RWPE1 (cell line): ENCODE measurements at regions not wholly inside any gene's neighbourhood (a gene's known extent, or its start where the extent isn't known, plus 50 kb on each side); places are given as distances from the start of the nearest gene placed in this dataset.

ENCODE experiments used
- CTCF ChIA-PET: fragments of 350-600 bp; sonication (Branson Sonifier 250); formaldehyde crosslinking; extraction: SDS; loops from one replicate; lab custom pipeline; 2021; lab: Yijun Ruan, JAX
- POLR2A ChIA-PET: fragments of 400-600 bp; formaldehyde crosslinking; extraction: SDS; loops from one replicate; lab custom pipeline; 2020; ENCODE audit warnings: antibody characterized with exemption; ENCODE audit not compliant: low non-redundant PET; lab: Yijun Ruan, JAX
- DNase-seq: peaks from one replicate; pipeline ENCODE4 v3.0.0; 2012; ENCODE audit warnings: low spot score
- H3K27ac ChIP-seq: fragments of 450-650 bp; 2 replicates; pipeline ENCODE4 v1.5.1; 2017
- TF ChIP-seq, protein P1 (sequence below): fragments of 450-650 bp; conservative IDR thresholded peaks from 2 replicates; pipeline ENCODE4 v1.5.1; 2017; ENCODE audit warnings: low read depth, mild to moderate bottlenecking

- POLR2A ChIA-PET: interaction anchor here (0.6 kb wide), 1 partner anchor 23 kb away, joined by 3 read pairs; no protein-coding TSS in a partner anchor
- CTCF ChIA-PET: interaction anchor here (0.5 kb wide), 1 partner anchor 82 kb away, joined by 3 read pairs; no protein-coding TSS in a partner anchor
These were observed 154.2 kb upstream of the SMAD3 start for GRCh38 chr15:66911131-66911700.

GRCh38 chr15:66912001-66912400, 153.4 kb upstream of the SMAD3 start:
- no peak overlapping the region for H3K27ac ChIP-seq
- no peak for DNase-seq
- TF ChIP-seq, protein P1, sequence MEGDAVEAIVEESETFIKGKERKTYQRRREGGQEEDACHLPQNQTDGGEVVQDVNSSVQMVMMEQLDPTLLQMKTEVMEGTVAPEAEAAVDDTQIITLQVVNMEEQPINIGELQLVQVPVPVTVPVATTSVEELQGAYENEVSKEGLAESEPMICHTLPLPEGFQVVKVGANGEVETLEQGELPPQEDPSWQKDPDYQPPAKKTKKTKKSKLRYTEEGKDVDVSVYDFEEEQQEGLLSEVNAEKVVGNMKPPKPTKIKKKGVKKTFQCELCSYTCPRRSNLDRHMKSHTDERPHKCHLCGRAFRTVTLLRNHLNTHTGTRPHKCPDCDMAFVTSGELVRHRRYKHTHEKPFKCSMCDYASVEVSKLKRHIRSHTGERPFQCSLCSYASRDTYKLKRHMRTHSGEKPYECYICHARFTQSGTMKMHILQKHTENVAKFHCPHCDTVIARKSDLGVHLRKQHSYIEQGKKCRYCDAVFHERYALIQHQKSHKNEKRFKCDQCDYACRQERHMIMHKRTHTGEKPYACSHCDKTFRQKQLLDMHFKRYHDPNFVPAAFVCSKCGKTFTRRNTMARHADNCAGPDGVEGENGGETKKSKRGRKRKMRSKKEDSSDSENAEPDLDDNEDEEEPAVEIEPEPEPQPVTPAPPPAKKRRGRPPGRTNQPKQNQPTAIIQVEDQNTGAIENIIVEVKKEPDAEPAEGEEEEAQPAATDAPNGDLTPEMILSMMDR: no peak
- POLR2A ChIA-PET: no interaction called here
- CTCF ChIA-PET: interaction anchor here (0.6 kb wide), 1 partner anchor 228 kb away, joined by 5 read pairs; no protein-coding TSS in a partner anchor

More at GRCh38 chr15:66911131-66911700, 154.2 kb upstream of the SMAD3 start:
- TF ChIP-seq, protein P1: no peak
- DNase-seq: no peak
- no peak overlapping the region for H3K27ac ChIP-seq

DNA sequence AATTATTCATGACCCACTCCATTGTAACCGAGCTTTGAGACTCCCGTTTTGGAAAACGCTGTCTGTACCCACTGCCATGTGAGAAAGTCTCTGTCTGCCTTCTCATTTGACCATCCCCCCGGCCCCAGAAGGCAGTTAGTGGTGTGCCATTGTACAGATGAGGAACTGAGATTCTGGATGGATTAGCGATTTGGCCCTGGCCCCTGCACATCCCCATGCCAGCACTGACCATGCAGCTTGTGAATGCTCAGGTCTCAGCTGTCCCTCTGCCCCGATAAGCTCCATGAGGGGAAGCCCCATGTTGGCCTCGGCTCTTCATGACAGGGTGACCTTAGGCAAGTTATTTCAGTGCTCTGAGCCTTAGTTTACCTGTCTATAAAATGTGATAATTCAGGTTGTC, 153.0 kb upstream of the SMAD3 start:
- TF ChIP-seq, protein P1: no peak
- no peak for DNase-seq
- CTCF ChIA-PET: no interaction called here
- H3K27ac ChIP-seq: no peak overlapping the region
- POLR2A ChIA-PET: no interaction called here

DNA sequence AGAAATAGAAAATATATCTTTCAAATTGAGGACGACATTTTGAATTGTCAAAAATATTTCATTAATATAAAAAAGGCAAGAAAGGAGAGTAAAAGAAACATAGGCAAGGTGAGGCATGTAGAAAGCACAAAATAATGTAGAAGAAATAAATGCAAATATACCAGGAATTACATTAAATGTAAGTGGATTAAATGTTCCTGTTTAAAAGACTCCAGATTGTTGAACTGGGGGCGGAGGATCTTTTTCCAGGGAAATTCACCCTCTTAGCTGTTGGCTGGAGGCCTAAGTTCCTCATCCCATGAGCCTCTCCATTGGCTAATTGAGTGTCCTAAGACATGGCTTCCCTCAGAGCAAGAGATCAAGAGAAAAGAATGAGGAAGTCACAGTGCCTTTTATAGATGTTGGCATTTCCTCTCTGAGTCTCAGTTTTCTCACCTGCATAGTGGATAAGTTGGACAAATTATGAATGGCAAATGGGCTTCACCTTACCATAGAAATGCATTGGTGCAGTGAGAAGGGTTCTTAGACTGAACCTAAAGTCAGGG, 147.4 kb upstream of the SMAD3 start:
- POLR2A ChIA-PET: no interaction called here
- CTCF ChIA-PET: no interaction called here
- TF ChIP-seq, protein P1: no peak
- H3K27ac ChIP-seq: no peak overlapping the region
- DNase-seq: no peak

- no peak for DNase-seq
- TF ChIP-seq, protein P1: no peak
- ChIA-PET POLR2A (no interaction called here), CTCF (interaction anchor here (1.0 kb wide), 1 partner anchor 16 kb away, joined by 3 read pairs; no protein-coding TSS in a partner anchor)
- H3K27ac ChIP-seq: no peak overlapping the region
These were observed 146.0 kb upstream of the SMAD3 start for GRCh38 chr15:66919421-66919820.

- no peak overlapping the region for H3K27ac ChIP-seq
- ChIA-PET CTCF (interaction anchor here (0.8 kb wide), 1 partner anchor 9 kb away, joined by 4 read pairs; no protein-coding TSS in a partner anchor), POLR2A (interaction anchor here (0.5 kb wide), 1 partner anchor 415 kb away, joined by 4 read pairs; no protein-coding TSS in a partner anchor)
- TF ChIP-seq, protein P1: no peak
- DNase-seq: no peak
These were observed 144.0 kb upstream of the SMAD3 start for GRCh38 chr15:66921319-66921915.
